Osteoblast (primary cell): ENCODE measurements at regions not wholly inside any gene's neighbourhood (a gene's known extent, or its start where the extent isn't known, plus 50 kb on each side); places are given as distances from the start of the nearest gene placed in this dataset.

Source experiments
- DNase-seq: peaks from one replicate; pipeline ENCODE4 v3.0.0; 2011; ENCODE audit warnings: low spot score, mixed read lengths; ENCODE audit not compliant: insufficient read length; ENCODE audit errors: missing footprints
- H2AFZ ChIP-seq: 2 replicates; pipeline ENCODE4 v1.6.0; 2011; ENCODE audit warnings: mild to moderate bottlenecking, low read length
- H3K27ac ChIP-seq: 2 replicates; pipeline ENCODE4 v1.5.1; 2011; ENCODE audit warnings: mild to moderate bottlenecking, low read depth, low read length, moderate library complexity
- H3K27me3 ChIP-seq: 2 replicates; pipeline ENCODE4 v1.6.0; 2012; ENCODE audit warnings: mild to moderate bottlenecking, control low read depth, inconsistent platforms, low read length, moderate library complexity; ENCODE audit not compliant: insufficient read depth
- H3K36me3 ChIP-seq: 2 replicates; pipeline ENCODE4 v1.5.1; 2011; ENCODE audit warnings: mild to moderate bottlenecking, low read length, control low read depth, moderate library complexity; ENCODE audit not compliant: insufficient read depth
- H3K4me1 ChIP-seq: 2 replicates; pipeline ENCODE4 v1.5.1; 2011; ENCODE audit warnings: mild to moderate bottlenecking, low read length, control low read depth, moderate library complexity; ENCODE audit not compliant: insufficient read depth
- H3K4me2 ChIP-seq: 2 replicates; pipeline ENCODE4 v1.6.0; 2011; ENCODE audit warnings: mild to moderate bottlenecking, low read length; ENCODE audit not compliant: insufficient read depth
- H3K4me3 ChIP-seq: fragments of 200-600 bp; sonication (generic); 3 replicates; pipeline ENCODE4 v1.5.1; 2012; ENCODE audit warnings: mild to moderate bottlenecking, low read length, inconsistent platforms; ENCODE audit not compliant: insufficient read depth
- H3K79me2 ChIP-seq: 2 replicates; pipeline ENCODE4 v1.6.0; 2012; ENCODE audit warnings: mild to moderate bottlenecking, low read length, control low read depth, inconsistent platforms; ENCODE audit not compliant: insufficient read depth
- H3K9me3 ChIP-seq: 2 replicates; pipeline ENCODE4 v1.5.1; 2011; ENCODE audit warnings: low read depth, low read length, control low read depth
- H4K20me1 ChIP-seq: 2 replicates; pipeline ENCODE4 v1.6.0; 2012; ENCODE audit warnings: mild to moderate bottlenecking, low read length, control low read depth; ENCODE audit not compliant: insufficient read depth
- TF ChIP-seq, protein P1 (sequence below): IDR thresholded peaks from 2 replicates; pipeline ENCODE4 v1.5.1; 2011; ENCODE audit warnings: mild to moderate bottlenecking, low read depth, low read length, moderate library complexity; ENCODE audit errors: extremely low read depth

DNA sequence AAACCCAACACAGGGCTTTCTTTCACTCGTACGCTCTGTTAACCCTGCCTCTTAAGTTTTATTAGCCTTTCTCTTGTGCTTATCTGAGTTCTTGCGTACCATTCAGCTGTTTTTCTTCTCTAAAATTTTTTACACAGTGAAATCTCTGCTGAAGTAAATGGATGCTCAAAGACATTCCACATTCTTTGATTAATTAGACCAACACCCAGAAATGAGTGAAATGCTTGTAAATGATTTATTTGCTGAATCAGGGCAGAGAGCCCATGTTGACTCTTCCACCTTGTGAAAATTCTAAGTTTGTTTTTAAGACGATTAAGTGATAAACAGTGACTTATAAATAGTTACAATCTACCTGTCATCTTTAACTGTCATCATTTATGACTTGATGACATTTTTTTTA lies 156.7 kb downstream of the ACTL8 start:
- DNase-seq: no peak
- Histone ChIP-seq H4K20me1 (no peaks in the 10 kb centered on the region), H3K27me3 (peaks cover 36% of the 10 kb centered on the region), H3K9me3 (no peaks in the 10 kb centered on the region), H3K4me2 (no peak overlapping the region), H3K79me2 (no peaks in the 10 kb centered on the region), H3K36me3 (no peaks in the 10 kb centered on the region), H2AFZ (no peak overlapping the region), H3K27ac (no peak overlapping the region), H3K4me3 (no peak overlapping the region), H3K4me1 (peaks cover 11% of the 10 kb centered on the region)
- TF ChIP-seq, protein P1, sequence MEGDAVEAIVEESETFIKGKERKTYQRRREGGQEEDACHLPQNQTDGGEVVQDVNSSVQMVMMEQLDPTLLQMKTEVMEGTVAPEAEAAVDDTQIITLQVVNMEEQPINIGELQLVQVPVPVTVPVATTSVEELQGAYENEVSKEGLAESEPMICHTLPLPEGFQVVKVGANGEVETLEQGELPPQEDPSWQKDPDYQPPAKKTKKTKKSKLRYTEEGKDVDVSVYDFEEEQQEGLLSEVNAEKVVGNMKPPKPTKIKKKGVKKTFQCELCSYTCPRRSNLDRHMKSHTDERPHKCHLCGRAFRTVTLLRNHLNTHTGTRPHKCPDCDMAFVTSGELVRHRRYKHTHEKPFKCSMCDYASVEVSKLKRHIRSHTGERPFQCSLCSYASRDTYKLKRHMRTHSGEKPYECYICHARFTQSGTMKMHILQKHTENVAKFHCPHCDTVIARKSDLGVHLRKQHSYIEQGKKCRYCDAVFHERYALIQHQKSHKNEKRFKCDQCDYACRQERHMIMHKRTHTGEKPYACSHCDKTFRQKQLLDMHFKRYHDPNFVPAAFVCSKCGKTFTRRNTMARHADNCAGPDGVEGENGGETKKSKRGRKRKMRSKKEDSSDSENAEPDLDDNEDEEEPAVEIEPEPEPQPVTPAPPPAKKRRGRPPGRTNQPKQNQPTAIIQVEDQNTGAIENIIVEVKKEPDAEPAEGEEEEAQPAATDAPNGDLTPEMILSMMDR: no peak

DNA sequence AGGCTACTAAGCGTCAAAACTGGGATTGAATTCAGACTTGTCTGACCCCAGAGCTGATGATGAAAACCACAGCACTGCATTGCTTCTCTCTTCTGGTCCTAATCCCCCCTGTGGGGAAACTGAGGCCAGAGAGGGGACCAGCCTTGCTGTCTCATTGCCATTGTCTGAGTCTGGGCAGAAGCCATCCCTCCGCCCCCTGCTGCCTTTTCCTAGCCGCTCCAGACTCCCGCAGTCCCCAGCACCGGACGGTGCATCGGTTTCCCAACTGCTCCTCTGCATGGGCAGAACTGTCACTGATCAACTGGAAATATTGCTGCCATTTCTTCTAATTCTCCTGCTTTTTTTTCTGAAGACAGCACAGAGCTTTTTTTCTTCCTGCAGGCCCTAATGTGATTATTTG lies 157.4 kb downstream of the ACTL8 start:
- Histone ChIP-seq H3K4me3 (no peak overlapping the region), H3K27ac (no peak overlapping the region), H3K4me2 (no peak overlapping the region), H4K20me1 (no peaks in the 10 kb centered on the region), H3K79me2 (no peaks in the 10 kb centered on the region), H2AFZ (no peak overlapping the region), H3K36me3 (no peaks in the 10 kb centered on the region), H3K9me3 (no peaks in the 10 kb centered on the region), H3K4me1 (peaks cover 11% of the 10 kb centered on the region), H3K27me3 (peaks cover 36% of the 10 kb centered on the region)
- no peak for DNase-seq
- TF ChIP-seq, protein P1: no peak

DNA sequence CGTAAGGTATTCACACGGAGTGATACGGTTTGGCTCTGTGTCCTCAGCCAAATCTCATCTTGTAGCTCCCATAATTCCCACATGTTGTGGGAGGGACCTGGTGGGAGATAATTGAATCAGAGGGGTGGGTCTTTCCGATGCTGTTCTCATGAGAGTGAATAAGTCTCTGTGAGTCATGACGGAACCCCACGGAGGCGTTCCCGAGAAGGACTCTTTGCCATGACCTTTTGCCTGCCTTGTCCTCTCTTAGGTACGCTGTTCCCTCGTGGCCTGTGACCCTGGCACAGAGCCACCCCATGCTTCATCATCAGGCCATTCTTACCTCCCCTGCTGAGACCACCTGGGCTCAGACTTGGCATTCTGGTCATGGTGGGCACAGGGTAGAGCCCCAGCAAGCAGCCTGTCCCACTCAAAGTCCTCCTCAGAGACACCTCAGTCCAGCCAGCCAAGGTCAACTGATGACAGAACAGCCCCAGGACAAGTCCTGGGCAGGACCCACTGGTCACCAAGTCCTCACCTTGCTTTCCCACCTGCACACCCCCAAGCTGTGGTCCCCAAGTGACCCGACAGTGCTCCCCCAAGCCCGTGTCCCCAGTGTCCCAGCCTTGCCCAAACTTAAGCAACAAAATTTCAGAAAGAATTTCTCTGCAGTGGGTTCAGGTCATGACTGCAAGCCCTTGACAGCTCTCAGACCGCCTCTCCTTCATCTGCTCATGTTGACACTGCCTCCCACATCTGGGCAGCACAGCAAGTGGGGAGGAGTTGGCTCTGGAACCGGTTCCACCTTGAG lies 158.4 kb downstream of the ACTL8 start:
- Histone ChIP-seq H3K4me3 (no peak overlapping the region), H3K36me3 (no peaks in the 10 kb centered on the region), H3K79me2 (no peaks in the 10 kb centered on the region), H3K4me2 (no peak overlapping the region), H2AFZ (no peak overlapping the region), H4K20me1 (no peaks in the 10 kb centered on the region), H3K4me1 (peaks cover 11% of the 10 kb centered on the region), H3K27me3 (peaks cover 36% of the 10 kb centered on the region), H3K27ac (no peak overlapping the region), H3K9me3 (no peaks in the 10 kb centered on the region)
- DNase-seq: no peak
- TF ChIP-seq, protein P1: no peak

DNA sequence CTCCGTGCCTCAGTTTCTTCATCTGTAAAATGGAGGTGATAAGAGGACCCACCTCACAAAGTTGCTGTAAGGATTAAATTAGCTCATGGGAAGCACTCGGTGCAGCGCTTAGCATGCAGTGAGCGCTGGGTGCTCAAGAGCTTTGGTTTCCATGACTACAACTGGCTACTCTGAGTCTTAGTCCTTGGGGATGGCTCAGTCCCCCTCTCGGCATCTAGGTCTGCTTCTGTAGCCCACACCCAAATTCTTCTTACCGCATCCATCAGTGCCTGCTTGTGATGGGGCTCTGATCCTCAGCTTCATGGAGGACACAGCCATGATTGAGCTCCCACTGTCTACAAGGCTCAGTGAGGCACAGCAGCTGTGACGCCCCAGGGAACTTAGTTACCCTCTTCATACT lies 159.0 kb downstream of the ACTL8 start:
- H3K27me3 ChIP-seq: peaks cover 36% of the 10 kb centered on the region
- peaks cover 11% of the 10 kb centered on the region for H3K4me1 ChIP-seq
- TF ChIP-seq, protein P1: no peak

More for the DNA sequence above, 159.0 kb downstream of the ACTL8 start:
- Histone ChIP-seq H3K36me3 (no peaks in the 10 kb centered on the region), H4K20me1 (no peaks in the 10 kb centered on the region), H3K9me3 (no peaks in the 10 kb centered on the region), H2AFZ (no peak overlapping the region), H3K4me3 (no peak overlapping the region), H3K79me2 (no peaks in the 10 kb centered on the region), H3K27ac (no peak overlapping the region), H3K4me2 (no peak overlapping the region)
- DNase-seq: no peak
